NCI-H446 (cell line): ENCODE measurements at regions not wholly inside any gene's neighbourhood (a gene's known extent, or its start where the extent isn't known, plus 50 kb on each side); places are given as distances from the start of the nearest gene placed in this dataset.

Experiments
- DNase-seq, 2 experiments: peaks; one replicate each; lab custom pipeline; 2025; lab: John Stamatoyannopoulos, UW

DNA sequence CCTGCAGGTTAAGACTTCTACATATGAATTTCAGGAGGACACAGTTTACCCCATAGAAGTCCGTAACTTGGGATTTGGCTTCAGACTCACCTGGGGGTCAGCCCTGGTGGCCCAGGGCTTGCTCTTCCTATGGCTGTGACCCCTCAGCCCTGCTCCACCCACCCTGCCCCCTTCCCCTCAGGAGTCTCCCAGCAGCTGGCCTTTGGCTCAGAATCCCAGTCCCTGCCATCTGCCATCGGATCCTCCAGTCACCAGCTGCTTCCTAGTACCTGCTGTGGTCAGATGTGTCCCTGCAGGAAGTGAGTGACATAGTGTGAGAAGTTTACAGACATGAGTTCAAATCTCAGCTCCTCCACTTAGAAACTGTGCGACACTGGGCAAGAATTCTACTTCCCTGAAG, 332.6 kb downstream of the NPHP4 start:
- DNase-seq = no peak

DNA sequence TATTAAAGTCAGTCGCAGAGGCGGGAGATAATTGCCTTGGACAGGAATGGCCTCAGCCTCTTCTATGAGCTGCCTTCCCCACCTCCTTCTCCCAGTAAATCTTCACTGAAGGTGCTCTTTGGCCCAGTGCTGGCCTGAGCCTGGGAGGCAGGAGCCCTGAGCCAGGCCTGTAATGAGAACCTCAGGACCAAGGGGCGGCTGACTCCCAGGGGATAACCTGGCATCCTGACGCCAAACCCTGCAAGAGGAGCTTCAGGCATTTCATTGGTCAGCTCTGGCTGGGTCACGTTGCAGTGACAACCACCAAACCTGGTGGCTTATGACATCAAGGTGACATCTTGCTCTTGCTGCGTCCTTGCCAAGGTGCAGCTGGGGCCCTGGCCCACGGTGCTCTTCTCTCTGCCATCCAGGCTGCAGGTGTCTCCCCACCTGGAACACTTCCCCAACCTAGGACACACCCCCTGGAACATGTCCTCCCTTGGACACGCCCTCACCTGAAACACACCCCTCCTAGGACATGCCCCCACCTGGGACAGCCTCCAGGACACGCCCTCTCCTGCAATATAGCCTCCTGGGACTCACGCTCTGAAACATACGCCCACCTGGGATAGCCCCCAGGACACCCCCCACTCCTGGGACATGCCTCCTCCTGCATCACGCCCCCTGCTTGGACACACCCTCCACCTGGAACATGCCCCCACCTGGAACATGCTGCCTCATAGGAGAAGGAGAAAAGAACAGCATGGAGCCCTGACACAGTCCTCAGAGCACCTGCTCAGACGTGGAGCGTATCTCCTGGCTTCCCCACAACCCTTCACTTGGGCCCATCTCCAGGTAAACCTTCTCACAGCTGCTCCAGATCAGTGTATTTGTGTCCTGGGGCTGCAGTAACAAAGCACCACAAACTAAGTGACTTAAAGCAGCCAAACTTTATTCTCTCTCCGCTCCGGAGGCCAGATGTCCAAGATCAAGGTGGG, 333.6 kb downstream of the NPHP4 start:
- no peak for DNase-seq

DNA sequence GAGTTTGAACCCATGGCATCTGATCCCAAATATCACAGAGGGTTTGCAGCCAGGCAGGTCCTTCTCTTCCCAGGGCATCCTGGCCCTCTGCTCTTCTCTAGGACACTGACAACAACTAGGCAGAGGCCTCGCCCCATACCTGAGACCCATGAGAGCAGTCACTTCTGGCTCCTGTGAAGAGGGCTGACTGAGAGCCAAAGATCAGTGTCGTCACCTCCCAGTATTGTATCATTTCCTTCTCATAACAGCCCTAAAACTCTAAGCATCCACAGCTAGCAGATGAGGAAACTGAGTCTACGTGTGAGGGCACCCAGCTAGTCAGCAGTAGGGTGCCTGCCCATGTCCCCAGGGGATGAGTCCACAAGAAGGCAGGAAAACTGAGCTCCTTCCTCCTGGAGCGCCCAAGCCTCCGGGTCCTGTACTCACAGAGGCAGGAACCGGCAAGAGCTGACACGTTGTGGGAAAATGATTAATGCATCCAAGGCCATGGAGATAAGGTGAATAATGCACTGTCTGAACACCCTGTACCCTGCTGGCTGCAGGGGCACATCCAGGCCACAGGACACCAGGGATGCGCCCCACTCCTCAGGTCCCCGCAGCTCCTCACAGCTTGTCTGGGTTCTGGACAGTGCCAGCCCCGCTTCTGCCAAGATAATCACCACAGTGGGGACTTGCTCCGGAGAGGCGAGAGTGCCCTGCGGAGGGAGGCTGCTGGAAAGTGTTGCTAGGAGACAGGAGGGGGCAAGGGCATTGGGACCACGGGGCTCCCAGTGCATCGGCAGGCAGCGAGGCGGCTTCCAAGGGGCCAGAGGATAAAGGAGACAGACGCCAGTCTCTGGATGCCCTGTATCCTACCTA, 340.0 kb downstream of the NPHP4 start:
- DNase-seq = no peak

DNA sequence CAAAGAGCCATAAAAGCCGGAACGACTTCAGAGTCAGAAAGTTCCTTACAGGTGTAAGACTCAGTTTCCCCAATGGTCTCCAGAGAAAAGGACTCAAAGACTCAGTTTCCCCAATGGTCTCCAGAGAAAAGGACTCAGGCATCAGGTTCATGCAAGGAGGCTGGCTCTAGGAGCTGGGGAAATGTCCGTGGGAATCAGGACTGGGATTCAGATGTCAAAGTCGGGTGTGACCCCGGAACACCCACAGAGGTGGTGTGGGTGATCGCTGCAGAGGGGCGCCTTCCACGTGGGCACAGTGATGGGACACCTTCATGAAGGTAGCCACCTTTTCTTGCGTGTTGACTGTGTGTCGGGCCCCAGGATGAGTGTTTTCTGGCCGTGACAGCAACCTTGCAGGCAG, 340.8 kb downstream of the NPHP4 start:
- DNase-seq = no peak

DNA sequence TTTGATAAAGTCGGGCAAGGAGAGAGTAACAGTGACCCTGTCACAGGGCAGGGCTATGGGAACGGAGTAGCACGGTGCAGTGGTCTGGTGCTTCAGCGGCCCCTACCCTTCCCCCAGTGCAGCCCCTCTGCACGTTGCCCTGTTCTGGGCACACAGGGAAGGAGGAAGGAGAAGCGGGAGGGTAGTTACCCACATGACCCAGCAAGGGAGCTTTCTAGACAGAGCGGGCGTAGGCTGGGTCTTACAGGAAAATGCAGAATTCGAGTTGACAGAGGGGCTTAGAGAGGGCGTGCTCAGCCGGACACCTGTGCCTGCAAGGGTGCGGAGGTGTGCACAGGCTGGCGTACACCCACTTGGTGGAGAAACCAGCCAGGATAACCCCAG, 341.2 kb downstream of the NPHP4 start:
- DNase-seq = no peak

DNA sequence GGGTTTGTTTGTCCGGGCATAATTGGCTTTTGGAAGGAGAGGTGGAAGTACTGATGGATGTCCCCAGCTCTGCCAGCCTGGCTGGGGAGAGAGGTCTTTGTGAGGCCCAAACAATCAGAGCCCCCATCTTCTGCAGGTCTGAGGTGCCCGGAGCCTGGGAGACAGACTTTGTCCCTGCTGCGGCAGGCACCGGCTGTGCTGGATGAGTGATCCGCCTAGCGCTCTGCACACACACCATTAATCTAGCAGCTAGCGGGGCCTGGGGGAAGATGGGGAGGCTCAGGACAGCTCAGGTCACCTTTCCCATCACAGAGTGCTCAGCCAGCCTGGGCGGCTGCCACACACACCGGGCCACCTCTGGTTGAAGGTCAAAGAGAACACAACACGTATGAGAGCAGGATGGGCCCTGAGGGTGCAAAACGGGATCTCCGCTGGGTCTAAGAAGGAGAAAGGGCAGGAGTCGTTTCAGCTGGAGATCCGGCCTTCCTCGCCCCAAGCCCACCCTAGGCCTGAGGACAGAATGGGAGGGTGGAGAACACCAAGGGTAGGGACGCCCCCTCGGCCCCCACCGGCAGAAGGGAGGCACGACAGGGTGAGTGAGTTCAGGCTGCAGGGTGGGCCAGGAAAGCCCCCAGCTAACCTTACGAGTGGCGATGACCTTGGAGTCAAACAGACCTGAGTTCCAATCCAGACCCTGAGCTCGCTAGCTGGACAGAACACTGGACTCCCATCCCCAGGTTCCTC, 341.8 kb downstream of the NPHP4 start:
- no peak for DNase-seq

DNA sequence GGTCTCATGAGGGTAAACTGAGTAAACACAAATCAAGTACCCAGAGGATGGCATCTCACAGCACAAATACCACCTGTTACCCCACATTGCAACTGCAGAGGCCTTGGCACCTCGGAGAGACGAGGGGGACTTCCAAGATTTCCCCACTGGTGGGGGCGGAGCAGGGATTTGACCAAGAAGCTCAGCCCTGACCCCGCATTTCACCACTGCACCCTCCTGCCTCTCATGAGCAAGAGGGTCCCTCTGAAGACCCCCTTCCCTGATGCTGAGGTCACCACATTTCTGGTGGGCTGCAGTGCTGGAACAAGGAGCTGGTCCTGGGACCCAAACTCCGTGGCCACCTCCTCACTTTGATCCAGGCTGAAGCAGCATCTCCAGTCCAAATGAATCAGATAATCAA, 342.4 kb downstream of the NPHP4 start:
- DNase-seq = no peak

DNA sequence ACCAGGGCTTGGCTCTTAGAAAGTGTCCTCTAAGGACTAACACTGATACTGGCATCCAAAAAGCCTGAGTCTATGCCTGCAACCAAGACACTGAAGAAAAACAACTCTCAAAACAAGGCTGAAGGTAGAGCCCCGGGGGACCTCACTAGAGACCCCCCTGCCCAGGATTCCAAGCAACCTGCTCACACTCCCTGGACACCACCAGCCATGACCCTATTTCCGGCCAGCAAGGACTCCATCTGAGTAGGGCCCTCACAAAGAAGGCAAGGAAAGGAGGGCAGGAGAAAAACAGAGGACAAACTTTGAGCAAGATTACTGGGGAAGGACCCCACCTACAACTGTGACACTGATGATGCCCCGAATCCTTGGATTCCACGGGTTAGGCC, 343.1 kb downstream of the NPHP4 start:
- no peak for DNase-seq

DNA sequence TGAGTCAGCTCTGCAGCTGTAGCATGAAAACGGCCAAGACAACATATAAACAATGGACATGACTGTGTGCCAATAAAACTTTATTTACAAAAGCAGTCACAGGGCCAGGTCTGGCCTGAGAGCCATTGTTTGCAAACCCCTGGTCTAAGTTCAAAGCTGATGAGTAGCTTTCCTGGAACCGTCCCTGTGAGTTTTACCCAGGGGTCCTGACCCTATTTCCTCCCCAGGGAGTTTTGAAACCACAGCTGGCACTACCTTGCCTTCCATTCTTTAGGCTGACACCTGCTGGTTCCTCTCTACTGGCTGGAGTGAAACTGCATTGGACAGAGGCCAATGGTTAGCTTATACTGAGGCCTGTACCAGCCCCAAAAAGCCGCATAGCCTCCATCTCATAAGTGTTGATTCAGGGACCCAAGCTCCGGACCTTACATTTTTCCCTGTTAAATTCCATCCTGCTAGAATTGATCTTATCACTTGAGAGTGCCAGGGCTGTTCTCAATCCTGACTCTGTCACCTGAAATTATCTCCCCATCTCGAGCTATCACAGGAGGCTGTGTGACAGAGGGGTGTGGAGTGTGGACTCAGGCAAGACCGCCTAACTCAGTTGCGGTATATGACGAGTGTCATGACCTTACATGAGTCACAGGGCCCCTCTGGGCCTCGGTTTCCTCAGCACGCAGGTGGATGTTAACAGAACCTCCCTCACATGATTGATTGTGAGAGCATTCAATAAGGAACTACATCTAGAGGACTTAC, 343.6 kb downstream of the NPHP4 start:
- no peak for DNase-seq

DNA sequence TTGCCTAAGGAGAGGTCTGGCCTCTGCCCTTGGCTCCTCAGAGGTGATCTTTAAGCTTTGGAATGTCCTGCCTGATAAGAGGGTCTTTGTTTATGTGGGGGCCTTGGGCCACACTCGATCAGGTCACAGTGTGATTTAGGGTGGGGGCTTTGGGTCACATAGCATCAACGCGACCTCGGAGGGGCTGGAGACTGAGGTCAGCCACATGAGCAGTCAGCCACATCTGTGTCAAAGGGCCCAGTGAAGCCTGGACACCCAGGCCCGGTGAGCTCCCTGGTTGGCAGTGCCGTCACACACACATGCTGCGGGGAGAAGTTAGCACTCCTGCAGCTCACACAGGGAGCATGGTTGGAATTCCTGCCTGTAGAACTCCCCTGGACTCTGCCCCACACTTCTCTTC, 345.0 kb downstream of the NPHP4 start:
- DNase-seq = no peak

DNA sequence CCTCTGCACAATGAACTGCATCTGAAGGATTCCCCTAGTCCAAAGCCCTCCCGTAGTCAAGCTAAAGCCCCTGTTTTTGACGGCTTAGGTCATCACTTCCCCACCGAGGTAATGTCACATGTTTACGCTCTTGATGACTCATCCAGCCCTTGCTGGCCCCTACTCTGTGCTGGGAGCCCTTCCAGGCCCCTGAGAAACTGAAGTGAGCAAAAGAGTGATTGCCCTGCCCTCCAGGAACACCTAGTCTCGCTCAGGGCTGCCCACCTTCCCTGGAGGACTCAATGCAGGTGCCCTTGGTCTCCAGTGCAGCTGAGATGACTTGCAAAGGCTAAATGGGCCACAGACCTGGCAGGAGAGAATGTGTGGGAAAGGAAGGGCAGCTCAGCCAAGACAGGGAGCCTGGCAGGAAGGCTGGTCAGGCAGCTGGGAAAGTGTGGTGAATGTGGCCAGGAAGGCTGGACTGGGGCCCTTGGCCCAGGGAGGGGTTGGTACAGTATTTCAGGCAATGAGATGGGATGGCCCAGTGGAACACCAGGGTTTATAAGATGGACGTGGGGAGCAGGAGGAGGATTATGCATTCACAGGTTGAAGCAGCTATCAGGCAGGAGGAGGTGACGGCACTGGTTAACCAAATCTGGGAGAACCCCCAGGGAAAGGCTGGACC, 345.6 kb downstream of the NPHP4 start:
- no peak for DNase-seq

DNA sequence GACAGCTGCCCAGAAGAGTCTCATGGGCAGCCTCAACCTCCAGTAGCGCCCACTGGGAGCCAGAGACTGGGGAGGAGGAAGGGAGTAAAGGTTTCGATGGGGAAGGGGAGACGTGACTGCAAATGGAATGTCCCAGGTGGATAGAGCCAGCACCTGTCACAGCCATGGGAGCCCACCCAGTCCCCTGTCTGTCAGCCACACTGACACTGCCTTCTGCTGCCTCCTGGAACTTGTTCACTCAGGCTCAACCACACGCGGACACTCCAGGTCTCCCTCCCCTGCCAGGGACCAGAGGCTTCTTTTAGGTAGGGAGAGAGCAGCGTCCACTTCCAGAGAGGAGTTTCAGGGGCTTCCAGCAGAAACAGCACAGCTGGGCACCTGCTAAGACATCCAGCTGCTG, 346.3 kb downstream of the NPHP4 start:
- no peak for DNase-seq

DNA sequence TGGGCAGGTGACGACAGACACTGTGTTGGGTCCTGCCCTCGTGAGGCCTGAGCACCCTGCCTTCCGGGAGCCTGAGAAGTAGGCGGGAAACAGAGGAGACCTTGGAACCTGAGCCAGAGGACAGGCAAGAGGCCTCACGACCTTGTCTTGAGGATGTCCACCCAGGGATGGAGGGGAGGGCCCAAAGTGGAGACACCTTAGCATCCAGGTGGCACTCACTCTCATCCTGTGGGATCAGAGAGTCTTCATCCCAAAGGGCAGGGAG, 347.2 kb downstream of the NPHP4 start:
- DNase-seq = no peak

DNA sequence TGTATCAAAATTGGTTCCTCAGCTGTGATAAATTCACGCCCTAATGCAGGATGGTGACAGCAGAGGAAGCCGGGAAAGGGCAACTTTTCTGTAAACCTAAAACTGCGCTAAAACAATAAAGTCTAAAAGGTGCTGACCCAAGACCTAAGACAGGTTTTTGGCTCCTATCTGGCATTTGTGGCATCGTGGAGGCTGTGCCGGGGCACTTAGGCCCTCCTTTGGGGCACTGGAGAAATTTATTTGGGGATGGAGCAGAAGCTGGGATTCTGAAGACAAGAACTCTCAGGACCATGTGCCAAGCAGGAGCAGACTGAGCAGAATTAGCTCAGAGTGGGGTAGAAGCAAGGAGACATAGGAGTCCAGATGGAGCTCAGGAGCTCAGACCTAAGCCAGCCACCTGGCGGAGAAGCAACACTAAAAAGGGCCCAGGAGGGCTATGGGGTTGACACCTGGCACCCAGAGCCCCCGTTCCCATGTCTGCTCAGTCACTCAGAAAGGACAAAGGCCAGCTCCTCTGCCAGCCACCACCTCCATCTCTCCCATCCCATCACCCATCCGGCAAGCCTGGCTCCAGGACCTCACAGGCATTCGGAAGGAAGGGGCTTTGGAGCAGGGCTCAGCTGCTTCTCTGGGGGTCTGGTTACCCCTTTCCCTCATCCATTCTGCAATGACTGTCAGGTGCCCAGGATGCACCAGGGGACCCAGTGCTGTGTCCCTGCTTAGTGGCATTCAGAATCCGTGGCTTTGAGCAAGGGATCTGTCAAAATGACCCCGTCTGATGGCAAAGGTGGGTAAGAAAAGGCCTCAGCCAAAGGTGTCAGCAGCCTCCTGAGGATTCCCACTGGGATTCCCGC, 347.7 kb downstream of the NPHP4 start:
- no peak for DNase-seq

DNA sequence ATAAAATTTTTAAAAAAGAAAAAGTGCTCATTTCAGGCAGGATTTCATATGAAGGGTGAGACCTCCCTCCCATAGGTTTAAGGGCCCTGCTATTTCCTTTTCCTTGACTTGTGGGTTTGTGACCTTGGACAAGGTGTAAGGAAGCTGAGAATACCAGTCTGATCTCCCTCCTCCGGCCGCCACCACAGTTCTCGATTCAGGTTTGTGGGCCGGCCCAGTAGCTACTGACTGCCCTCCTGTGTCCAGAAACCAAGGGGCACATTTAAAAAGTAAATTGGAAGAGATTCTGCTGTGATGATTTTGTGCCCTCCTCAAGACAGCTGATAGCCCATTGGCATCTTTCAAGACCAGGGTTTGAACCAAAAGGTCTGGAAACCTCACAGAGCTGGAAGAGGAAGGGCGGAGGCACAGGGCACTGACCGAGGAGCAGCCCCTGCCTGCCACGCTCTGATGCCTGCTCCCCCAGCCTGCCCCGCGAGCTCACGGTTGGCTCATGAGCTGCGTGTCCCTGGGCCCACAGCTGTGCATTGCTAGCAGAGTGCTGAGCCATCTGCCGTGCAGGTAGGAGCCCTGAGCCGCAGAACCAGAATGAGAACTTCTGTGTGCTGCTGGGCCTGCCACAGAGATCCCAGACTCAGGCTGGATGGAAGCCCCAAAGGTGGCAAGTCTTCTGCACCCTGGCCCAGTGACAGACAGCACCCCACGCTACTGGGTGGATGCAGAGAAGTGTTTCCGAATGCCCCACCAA, 348.7 kb downstream of the NPHP4 start:
- DNase-seq = no peak

DNA sequence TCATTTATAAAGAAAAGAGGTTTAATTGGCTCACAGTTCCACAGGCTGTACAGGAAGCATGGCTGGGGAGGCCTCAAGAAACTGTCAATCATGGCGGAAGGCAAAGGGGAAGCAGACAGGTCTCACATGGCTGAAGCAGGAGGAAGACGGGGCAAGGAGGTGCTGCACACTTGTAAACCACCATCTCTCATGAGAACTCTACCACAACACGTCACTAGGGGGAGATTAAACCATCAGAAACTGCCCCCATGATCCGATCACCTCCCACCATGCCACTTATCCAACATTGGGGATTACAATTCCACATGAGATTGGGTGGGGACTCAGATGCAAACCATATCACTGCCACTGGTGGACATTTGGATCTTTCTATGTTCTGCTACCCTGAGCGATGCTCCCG, 351.4 kb downstream of the NPHP4 start:
- no peak for DNase-seq

DNA sequence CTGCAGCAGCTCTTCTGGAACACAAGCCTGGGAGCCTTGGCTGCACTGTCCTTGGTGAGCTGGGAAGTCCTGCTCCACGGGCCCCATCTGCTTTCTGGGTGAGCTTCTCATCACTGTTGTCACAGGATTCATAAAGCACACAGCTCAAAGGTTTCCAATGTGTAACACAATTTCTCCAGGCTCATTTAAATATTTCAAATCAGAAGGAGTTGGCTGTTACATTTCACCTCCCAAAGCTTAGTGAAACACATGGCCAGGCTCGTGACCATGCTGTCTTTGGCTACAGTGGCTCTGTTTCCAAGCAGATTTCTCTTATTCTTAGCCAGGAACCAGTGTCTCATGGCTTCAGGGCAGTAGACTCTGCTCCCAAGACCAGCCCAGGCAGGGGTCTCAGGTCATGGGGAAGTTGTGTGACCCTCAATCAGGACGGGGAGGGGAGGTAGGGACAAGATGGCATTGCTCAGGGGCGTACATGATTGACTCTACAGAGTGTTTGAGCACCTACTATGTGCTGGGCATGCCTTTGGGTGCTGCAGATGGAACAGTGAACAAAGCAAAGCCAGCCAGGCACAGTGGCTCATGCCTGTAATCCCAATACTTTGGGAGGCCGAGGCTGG, 353.0 kb downstream of the NPHP4 start:
- DNase-seq = no peak

DNA sequence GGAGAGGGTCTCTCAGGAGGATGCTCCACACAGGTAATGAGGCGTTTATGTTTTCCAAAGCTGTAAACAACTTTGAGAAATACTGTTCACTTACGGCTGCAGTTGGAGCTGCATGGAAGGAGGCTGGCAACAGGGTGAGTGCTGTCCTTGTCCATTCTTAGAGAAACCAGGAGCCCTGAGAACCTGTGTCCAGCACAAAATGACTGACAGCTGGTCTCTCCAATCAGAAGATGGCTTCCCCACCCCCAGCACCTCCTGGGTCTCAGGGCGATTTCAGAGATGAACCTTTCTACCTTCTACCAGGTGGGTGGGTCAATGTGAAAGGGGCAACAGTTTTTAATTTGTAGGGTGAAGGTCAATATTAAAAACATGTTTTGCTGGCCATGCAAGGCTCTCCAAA, 353.6 kb downstream of the NPHP4 start:
- no peak for DNase-seq

DNA sequence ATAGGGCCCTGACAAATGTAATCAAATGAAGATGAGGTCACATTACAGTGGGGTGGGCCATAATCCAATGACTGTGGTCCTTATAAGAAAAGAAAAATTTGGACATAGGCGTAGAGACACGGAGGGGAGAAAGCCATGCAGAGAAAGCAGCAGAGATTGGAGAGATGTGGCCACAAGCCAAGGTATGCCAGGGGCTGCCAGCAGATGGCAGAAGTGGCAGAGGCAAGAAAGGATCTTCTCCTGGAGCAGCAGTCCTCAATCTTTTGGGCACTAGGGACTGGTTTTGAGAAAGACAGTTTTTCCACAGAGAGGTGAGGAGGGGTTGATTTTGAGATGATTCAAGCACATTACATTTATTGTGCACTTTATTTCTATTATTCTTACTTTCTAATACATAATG, 355.1 kb downstream of the NPHP4 start:
- DNase-seq = peak; percentile 8 to 48
